Neural progenitor cell (in vitro differentiated cells): ENCODE measurements at regions not wholly inside any gene's neighbourhood (a gene's known extent, or its start where the extent isn't known, plus 50 kb on each side); places are given as distances from the start of the nearest gene placed in this dataset.

Experiments used
- DNase-seq: peaks from one replicate; pipeline ENCODE4 v3.0.0-alpha.2; 2016; ENCODE audit warnings: low spot score
- H2AFZ ChIP-seq: fragments of 200-600 bp; sonication (generic); replicated peaks from 2 replicates; pipeline ENCODE4 v1.6.1; 2016; ENCODE audit warnings: antibody characterized with exemption
- H3F3A ChIP-seq: fragments of 200-600 bp; sonication (generic); 2 replicates; pipeline ENCODE4 v1.6.1; 2016; ENCODE audit warnings: antibody characterized with exemption, low read depth
- H3K27ac ChIP-seq: fragments of 200-600 bp; sonication (generic); 2 replicates; pipeline ENCODE4 v1.5.1; 2016; ENCODE audit warnings: mild to moderate bottlenecking
- H3K27me3 ChIP-seq: fragments of 200-600 bp; sonication (generic); 2 replicates; pipeline ENCODE4 v1.6.1; 2016; ENCODE audit warnings: mild to moderate bottlenecking, moderate library complexity
- H3K36me3 ChIP-seq: fragments of 200-600 bp; sonication (generic); 2 replicates; pipeline ENCODE4 v1.5.1; 2016
- H3K4me1 ChIP-seq: fragments of 200-600 bp; sonication (generic); 2 replicates; pipeline ENCODE4 v1.6.1; 2016; ENCODE audit warnings: mixed run types
- H3K4me2 ChIP-seq: fragments of 200-600 bp; sonication (generic); 2 replicates; pipeline ENCODE4 v1.6.1; 2016
- H3K4me3 ChIP-seq: fragments of 200-600 bp; sonication (generic); 2 replicates; pipeline ENCODE4 v1.5.1; 2016
- H3K79me2 ChIP-seq: fragments of 200-600 bp; sonication (generic); 2 replicates; pipeline ENCODE4 v1.6.1; 2016; ENCODE audit warnings: low read depth
- H3K9ac ChIP-seq: fragments of 200-600 bp; sonication (generic); 2 replicates; pipeline ENCODE4 v1.6.1; 2016
- H3K9me3 ChIP-seq: fragments of 200-600 bp; sonication (generic); 2 replicates; pipeline ENCODE4 v1.5.1; 2016; ENCODE audit warnings: low read depth
- H4K20me1 ChIP-seq: fragments of 200-600 bp; sonication (generic); 2 replicates; pipeline ENCODE4 v1.6.1; 2016; ENCODE audit warnings: low read depth
- H3K27ac Mint-ChIP-seq: 3 replicates; pipeline ENCODE4 v1.8.0; 2021; ENCODE audit warnings: mixed read lengths
- H3K27me3 Mint-ChIP-seq: 2 replicates; pipeline ENCODE4 v1.8.0; 2022; ENCODE audit warnings: low read depth, mild to moderate bottlenecking, inconsistent platforms, moderate library complexity, mixed read lengths; ENCODE audit not compliant: insufficient read depth
- H3K36me3 Mint-ChIP-seq: 3 replicates; pipeline ENCODE4 v1.8.0; 2021; ENCODE audit warnings: mixed read lengths
- H3K4me1 Mint-ChIP-seq: 3 replicates; pipeline ENCODE4 v1.8.0; 2021; ENCODE audit warnings: mixed read lengths
- H3K4me3 Mint-ChIP-seq: 3 replicates; pipeline ENCODE4 v1.8.0; 2021; ENCODE audit warnings: mild to moderate bottlenecking, moderate library complexity, mixed read lengths
- H3K9me3 Mint-ChIP-seq: 3 replicates; pipeline ENCODE4 v1.8.0; 2020; ENCODE audit warnings: mixed read lengths
- EZH2 ChIP-seq: fragments of 200-600 bp; sonication (generic); IDR thresholded peaks from 2 replicates; pipeline ENCODE4 v1.6.1; 2017; ENCODE audit warnings: antibody characterized with exemption, mild to moderate bottlenecking, moderate library complexity
- EZH2phosphoT487 ChIP-seq: fragments of 200-600 bp; sonication (generic); IDR thresholded peaks from 2 replicates; pipeline ENCODE4 v1.6.1; 2017; ENCODE audit warnings: antibody characterized with exemption
- TF ChIP-seq, protein P1 (sequence below): fragments of 200-600 bp; sonication (generic); IDR thresholded peaks from 2 replicates; pipeline ENCODE4 v1.5.1; 2017; ENCODE audit warnings: antibody characterized with exemption, mild to moderate bottlenecking

DNA sequence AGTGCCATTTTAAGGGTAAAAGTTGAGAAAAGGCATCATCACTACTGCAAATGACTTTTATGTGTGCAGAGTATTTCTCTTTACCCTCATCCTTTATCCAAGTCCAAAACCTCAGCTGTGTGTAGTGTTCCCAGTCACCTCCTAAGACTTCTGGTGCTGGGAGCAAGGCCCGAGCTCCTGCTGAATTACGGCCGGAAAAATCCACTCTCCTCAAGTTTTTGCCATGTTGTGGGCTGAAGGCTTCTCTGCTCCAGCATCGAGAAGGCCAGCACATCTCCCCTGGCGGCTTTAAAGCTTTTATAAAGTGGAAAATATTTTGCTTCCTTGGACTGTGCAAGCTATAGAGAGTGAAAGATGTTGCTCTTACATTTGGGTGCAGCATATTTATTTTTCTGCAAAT lies 153.2 kb upstream of the THBS2 start:
- Histone ChIP-seq H3K79me2 (no peaks in the 10 kb centered on the region), H3K27me3 (no peaks in the 10 kb centered on the region), H4K20me1 (no peaks in the 10 kb centered on the region), H3K4me2 (no peak overlapping the region), H3K4me1 (no peaks in the 10 kb centered on the region), H3F3A (no peaks in the 10 kb centered on the region), H3K9ac (no peak overlapping the region), H3K4me3 (no peak overlapping the region), H3K9me3 (no peaks in the 10 kb centered on the region), H3K36me3 (no peaks in the 10 kb centered on the region), H3K27ac (no peak overlapping the region), H2AFZ (no peak overlapping the region)
- DNase-seq: no peak
- no peak overlapping the region for H3K27ac Mint-ChIP-seq
- TF ChIP-seq EZH2phosphoT487 (no peak), EZH2 (no peak)
- TF ChIP-seq, protein P1, sequence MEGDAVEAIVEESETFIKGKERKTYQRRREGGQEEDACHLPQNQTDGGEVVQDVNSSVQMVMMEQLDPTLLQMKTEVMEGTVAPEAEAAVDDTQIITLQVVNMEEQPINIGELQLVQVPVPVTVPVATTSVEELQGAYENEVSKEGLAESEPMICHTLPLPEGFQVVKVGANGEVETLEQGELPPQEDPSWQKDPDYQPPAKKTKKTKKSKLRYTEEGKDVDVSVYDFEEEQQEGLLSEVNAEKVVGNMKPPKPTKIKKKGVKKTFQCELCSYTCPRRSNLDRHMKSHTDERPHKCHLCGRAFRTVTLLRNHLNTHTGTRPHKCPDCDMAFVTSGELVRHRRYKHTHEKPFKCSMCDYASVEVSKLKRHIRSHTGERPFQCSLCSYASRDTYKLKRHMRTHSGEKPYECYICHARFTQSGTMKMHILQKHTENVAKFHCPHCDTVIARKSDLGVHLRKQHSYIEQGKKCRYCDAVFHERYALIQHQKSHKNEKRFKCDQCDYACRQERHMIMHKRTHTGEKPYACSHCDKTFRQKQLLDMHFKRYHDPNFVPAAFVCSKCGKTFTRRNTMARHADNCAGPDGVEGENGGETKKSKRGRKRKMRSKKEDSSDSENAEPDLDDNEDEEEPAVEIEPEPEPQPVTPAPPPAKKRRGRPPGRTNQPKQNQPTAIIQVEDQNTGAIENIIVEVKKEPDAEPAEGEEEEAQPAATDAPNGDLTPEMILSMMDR: no peak
- H3K27me3 Mint-ChIP-seq: peaks cover 3% of the 10 kb centered on the region
- H3K4me1 Mint-ChIP-seq: no peaks in the 10 kb centered on the region
- peaks cover 4% of the 10 kb centered on the region for H3K36me3 Mint-ChIP-seq
- H3K4me3 Mint-ChIP-seq: no peak overlapping the region
- peaks cover 23% of the 10 kb centered on the region for H3K9me3 Mint-ChIP-seq

DNA sequence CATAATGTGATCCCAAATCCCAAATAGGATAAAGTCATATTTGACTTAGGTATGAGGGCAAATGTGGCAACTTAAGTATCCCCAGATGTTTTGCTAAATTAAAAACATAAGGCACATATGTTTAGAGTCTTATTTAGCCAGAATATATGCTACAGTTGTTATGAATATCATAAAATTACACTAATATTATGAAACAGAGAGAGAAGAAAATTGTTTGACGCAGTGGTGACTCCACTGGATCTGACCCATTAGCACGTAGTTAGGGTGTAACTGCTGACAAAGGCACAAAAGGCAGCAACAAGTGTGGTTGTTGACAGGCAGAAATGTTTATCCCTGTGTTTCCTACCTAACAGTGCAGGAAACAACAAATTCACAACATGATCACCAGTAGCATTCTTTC lies 152.4 kb upstream of the THBS2 start:
- Mint-ChIP-seq H3K27ac (no peak overlapping the region), H3K4me3 (no peak overlapping the region), H3K9me3 (peaks cover 22% of the 10 kb centered on the region), H3K36me3 (peaks cover 4% of the 10 kb centered on the region), H3K27me3 (peaks cover 3% of the 10 kb centered on the region), H3K4me1 (no peaks in the 10 kb centered on the region)
- Histone ChIP-seq H3K9me3 (no peaks in the 10 kb centered on the region), H2AFZ (no peak overlapping the region), H3K79me2 (no peaks in the 10 kb centered on the region), H3K4me1 (no peaks in the 10 kb centered on the region), H3K4me2 (no peak overlapping the region), H3K4me3 (no peak overlapping the region), H3K36me3 (no peaks in the 10 kb centered on the region), H4K20me1 (no peaks in the 10 kb centered on the region), H3K9ac (no peak overlapping the region), H3K27ac (no peak overlapping the region), H3F3A (no peaks in the 10 kb centered on the region), H3K27me3 (no peaks in the 10 kb centered on the region)
- TF ChIP-seq EZH2: no peak
- TF ChIP-seq, protein P1: no peak
- no peak for TF ChIP-seq EZH2phosphoT487
- DNase-seq: no peak

DNA sequence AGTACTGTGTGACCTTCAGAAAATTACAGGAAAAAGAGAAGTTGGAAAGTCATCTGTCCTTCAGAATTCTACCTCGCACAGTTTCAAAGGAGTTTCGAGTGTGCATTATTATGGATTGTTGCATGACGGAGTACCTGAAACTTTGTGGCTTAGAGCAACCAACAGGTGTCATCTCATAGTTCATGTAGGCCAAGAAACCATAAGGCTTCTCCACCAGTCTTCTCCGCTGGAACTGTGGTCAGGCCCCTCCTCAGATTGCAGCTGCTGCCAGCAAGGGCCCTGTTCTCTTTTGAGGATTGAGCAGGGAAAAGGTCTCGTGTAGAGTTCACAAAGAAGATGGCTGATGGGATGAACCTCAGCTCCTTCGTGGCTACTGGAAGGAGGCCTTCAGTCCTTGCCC lies 151.2 kb upstream of the THBS2 start:
- Mint-ChIP-seq H3K36me3 (no peaks in the 10 kb centered on the region), H3K9me3 (peaks cover 12% of the 10 kb centered on the region), H3K27ac (no peak overlapping the region), H3K4me1 (no peaks in the 10 kb centered on the region), H3K27me3 (no peaks in the 10 kb centered on the region), H3K4me3 (no peak overlapping the region)
- no peak for TF ChIP-seq EZH2phosphoT487
- TF ChIP-seq EZH2: no peak
- TF ChIP-seq, protein P1: no peak
- no peak overlapping the region for H3K27ac ChIP-seq
- no peak overlapping the region for H3K4me2 ChIP-seq
- H3K27me3 ChIP-seq: no peaks in the 10 kb centered on the region
- H3K9ac ChIP-seq: no peak overlapping the region
- H3K36me3 ChIP-seq: no peaks in the 10 kb centered on the region
- no peaks in the 10 kb centered on the region for H3F3A ChIP-seq
- no peaks in the 10 kb centered on the region for H3K79me2 ChIP-seq
- H3K9me3 ChIP-seq: no peaks in the 10 kb centered on the region
- no peaks in the 10 kb centered on the region for H4K20me1 ChIP-seq
- H2AFZ ChIP-seq: no peak overlapping the region
- no peaks in the 10 kb centered on the region for H3K4me1 ChIP-seq
- no peak overlapping the region for H3K4me3 ChIP-seq
- no peak for DNase-seq
